HCT116 (cell line): ENCODE measurements at regions not wholly inside any gene's neighbourhood (a gene's known extent, or its start where the extent isn't known, plus 50 kb on each side); places are given as distances from the start of the nearest gene placed in this dataset.

ENCODE experiments used
- ATAC-seq: fragments of 200-7000 bp; cut with Tn5 transposase; 2 replicates; pipeline ENCODE4 v1.9.1; 2020; ENCODE audit warnings: mild to moderate bottlenecking, moderate library complexity
- BruUV-seq: library from RNA; stranded (reverse); fragments of 400-500 nt; replicated peaks from 2 replicates; lab custom pipeline; 2021; lab: Mats Ljungman, UMichigan
- CTCF ChIA-PET: fragments of 300-600 bp; sonication (Branson Sonifier 250); formaldehyde crosslinking; loops from one replicate; lab custom pipeline; 2021; ENCODE audit warnings: antibody characterized with exemption; lab: Charles Lee
- POLR2A ChIA-PET: fragments of 300-600, 350-600 bp; sonication (Branson Sonifier 250); formaldehyde crosslinking; loops from one replicate; lab custom pipeline; 2021; ENCODE audit warnings: antibody characterized with exemption; lab: Charles Lee
- RAD21 ChIA-PET, 2 experiments: fragments of 300-600 bp; sonication (Branson Sonifier 250); formaldehyde crosslinking; loops; one replicate each; lab custom pipeline; 2023; ENCODE audit warnings: low total read pairs in 2 of 2; ENCODE audit not compliant: uncharacterized antibody in 2 of 2, unreplicated experiment in 2 of 2, low non-redundant PET in 1 of 2; lab: Charles Lee
- DNase-seq: peaks from one replicate; pipeline ENCODE4 v3.0.0-alpha.2; 2010; ENCODE audit warnings: low read depth, low spot score
- H2AFZ ChIP-seq: fragments of 200-600 bp; shearing (Covaris generic), sonication (generic); 2 replicates; pipeline ENCODE4 v1.6.1; 2017; ENCODE audit warnings: low read depth, mixed run types, mixed read lengths, antibody characterized with exemption, low read length; ENCODE audit not compliant: poor library complexity, severe bottlenecking
- H3K27ac ChIP-seq: 2 replicates; pipeline ENCODE4 v1.5.1; 2012; ENCODE audit warnings: low read depth, low read length
- H3K27me3 ChIP-seq: fragments of 200-600 bp; sonication (generic); 2 replicates; pipeline ENCODE4 v1.6.1; 2016; ENCODE audit warnings: mixed run types, low read length, mixed read lengths; ENCODE audit not compliant: insufficient read depth
- H3K36me3 ChIP-seq, 2 experiments: fragments of 200-500 bp in 1 of 2; fragments of 200-600 bp in 1 of 2; sonication (Bioruptor generic) in 1 of 2; sonication (generic) in 1 of 2; 2 replicates each; pipeline versions ENCODE4 v1.5.1 to v1.6.1; 2014 to 2016; ENCODE audit warnings: low read length in 2 of 2, inconsistent platforms in 1 of 2, mixed read lengths in 1 of 2, mixed run types in 1 of 2; ENCODE audit not compliant: insufficient read depth in 2 of 2, control insufficient read depth in 1 of 2
- H3K4me1 ChIP-seq, 2 experiments: fragments of 200-600 bp in 1 of 2; sonication (generic) in 1 of 2; 2 replicates each; pipeline versions ENCODE4 v1.5.1 to v1.6.1; 2012 to 2017; ENCODE audit warnings: low read length in 2 of 2, inconsistent platforms in 1 of 2, mild to moderate bottlenecking in 1 of 2, mixed read lengths in 1 of 2, mixed run types in 1 of 2, moderate library complexity in 1 of 2; ENCODE audit not compliant: insufficient read depth in 2 of 2, control insufficient read depth in 1 of 2
- H3K4me2 ChIP-seq: fragments of 200-600 bp; sonication (generic); 2 replicates; pipeline ENCODE4 v1.6.1; 2017; ENCODE audit warnings: mixed run types, low read length, mixed read lengths
- H3K4me3 ChIP-seq, 2 experiments: fragments of 200-600 bp in 1 of 2; sonication (generic) in 1 of 2; replicated peaks in 1 of 2; 2 replicates each; pipeline ENCODE4 v1.5.1; 2011 to 2016; ENCODE audit warnings: low read length in 2 of 2, control low read depth in 1 of 2, low read depth in 1 of 2, mild to moderate bottlenecking in 1 of 2, mixed read lengths in 1 of 2, mixed run types in 1 of 2
- H3K79me2 ChIP-seq: fragments of 200-600 bp; sonication (generic); 2 replicates; pipeline ENCODE4 v1.6.1; 2017; ENCODE audit warnings: mild to moderate bottlenecking, mixed run types, low read length, moderate library complexity, mixed read lengths; ENCODE audit not compliant: insufficient read depth
- H3K9ac ChIP-seq: fragments of 200-600 bp; sonication (generic); 2 replicates; pipeline ENCODE4 v1.6.1; 2016; ENCODE audit warnings: low read length, mixed read lengths
- H3K9me2 ChIP-seq: fragments of 200-600 bp; sonication (generic), shearing (Covaris generic); 2 replicates; pipeline ENCODE4 v1.6.1; 2017; ENCODE audit warnings: mixed run types, mild to moderate bottlenecking, moderate library complexity; ENCODE audit not compliant: insufficient read depth
- H3K9me3 ChIP-seq, 2 experiments: fragments of 200-500 bp in 1 of 2; fragments of 200-600 bp in 1 of 2; sonication (Bioruptor generic) in 1 of 2; sonication (generic) in 1 of 2; 2 replicates each; pipeline ENCODE4 v1.6.1; 2014 to 2017; ENCODE audit warnings: low read length in 2 of 2, mixed read lengths in 2 of 2, inconsistent platforms in 1 of 2, low read depth in 1 of 2, mild to moderate bottlenecking in 1 of 2, mixed run types in 1 of 2, moderate library complexity in 1 of 2; ENCODE audit not compliant: control insufficient read depth in 1 of 2, insufficient read depth in 1 of 2
- H4K20me1 ChIP-seq: fragments of 200-600 bp; sonication (generic), shearing (Covaris generic); 2 replicates; pipeline ENCODE4 v1.6.1; 2017; ENCODE audit warnings: mixed run types, mild to moderate bottlenecking, moderate library complexity; ENCODE audit not compliant: insufficient read depth
- EZH2 ChIP-seq: fragments of 200-600 bp; sonication (generic); IDR thresholded peaks from 2 replicates; pipeline ENCODE4 v1.6.1; 2017; ENCODE audit warnings: antibody characterized with exemption, mixed run types
- EZH2phosphoT487 ChIP-seq: fragments of 200-600 bp; IDR thresholded peaks from 2 replicates; pipeline ENCODE4 v1.6.1; 2018; ENCODE audit warnings: antibody characterized with exemption, borderline replicate concordance
- FOSL1 ChIP-seq: IDR thresholded peaks from 2 replicates; pipeline ENCODE4 v1.6.1; 2012; ENCODE audit warnings: low read depth
- JUND ChIP-seq: IDR thresholded peaks from 2 replicates; pipeline ENCODE4 v1.6.1; 2012
- POLR2AphosphoS5 ChIP-seq: IDR thresholded peaks from 2 replicates; pipeline ENCODE4 v1.6.1; 2011; ENCODE audit warnings: mild to moderate bottlenecking, low read depth, low read length, moderate library complexity
- RAD21 ChIP-seq: IDR thresholded peaks from 2 replicates; pipeline ENCODE4 v1.6.1; 2012; ENCODE audit warnings: low read depth, mild to moderate bottlenecking
- SRF ChIP-seq: IDR thresholded peaks from 2 replicates; pipeline ENCODE4 v1.6.1; 2012; ENCODE audit warnings: low read depth
- ZBTB33 ChIP-seq: IDR thresholded peaks from 2 replicates; pipeline ENCODE4 v1.6.1; 2011; ENCODE audit warnings: mild to moderate bottlenecking, low read length, moderate library complexity; ENCODE audit not compliant: insufficient replicate concordance; ENCODE audit errors: extremely low read depth
- intact Hi-C: fragments of 100-400 bp; cut with micrococcal nuclease; formaldehyde crosslinking; loops from 2 replicates; pipeline ENCODE4 v1.10.0; 2022
- TF ChIP-seq, protein P1 (sequence below), 3 experiments: fragments of 200-600 bp in 1 of 3; sonication (generic) in 1 of 3; IDR thresholded peaks in 2 of 3; conservative IDR thresholded peaks in 1 of 3; 2 replicates each; pipeline ENCODE4 v1.5.1; 2012 to 2017; ENCODE audit warnings: low read depth in 2 of 3, low read length in 2 of 3, antibody characterized with exemption in 1 of 3, borderline replicate concordance in 1 of 3, control low read depth in 1 of 3, mild to moderate bottlenecking in 1 of 3, mixed read lengths in 1 of 3, mixed run types in 1 of 3, moderate library complexity in 1 of 3; ENCODE audit not compliant: insufficient read depth in 1 of 3
- TF ChIP-seq, protein P2 (sequence below): IDR thresholded peaks from 2 replicates; pipeline ENCODE4 v1.6.1; 2012; ENCODE audit warnings: low read depth

- H3K27me3 ChIP-seq = no peaks in the 10 kb centered on the region
- H3K9me3 ChIP-seq = no peaks in the 10 kb centered on the region; a peak in 1 of 4 replicates
- CTCF ChIA-PET = interaction anchor here (0.8 kb wide), 1 partner anchor 486 kb away, joined by 3 read pairs; no protein-coding TSS in a partner anchor
- no peaks in the 10 kb centered on the region for H3K36me3 ChIP-seq
- BruUV-seq = no TSS peak
- POLR2A ChIA-PET = no interaction called here
- DNase-seq = no peak
- no peak overlapping the region for H3K4me3 ChIP-seq
- H3K9ac ChIP-seq = no peak overlapping the region
- no peaks in the 10 kb centered on the region for H4K20me1 ChIP-seq
- RAD21 ChIA-PET = no interaction called here
- intact Hi-C loops = no loop called here
- H3K9me2 ChIP-seq = no peaks in the 10 kb centered on the region
- no peak overlapping the region for H3K27ac ChIP-seq
- H3K79me2 ChIP-seq = no peaks in the 10 kb centered on the region
- no peak overlapping the region for H2AFZ ChIP-seq
- ATAC-seq = no peak
- H3K4me1 ChIP-seq = no peaks in the 10 kb centered on the region
- TF ChIP-seq, protein P1, sequence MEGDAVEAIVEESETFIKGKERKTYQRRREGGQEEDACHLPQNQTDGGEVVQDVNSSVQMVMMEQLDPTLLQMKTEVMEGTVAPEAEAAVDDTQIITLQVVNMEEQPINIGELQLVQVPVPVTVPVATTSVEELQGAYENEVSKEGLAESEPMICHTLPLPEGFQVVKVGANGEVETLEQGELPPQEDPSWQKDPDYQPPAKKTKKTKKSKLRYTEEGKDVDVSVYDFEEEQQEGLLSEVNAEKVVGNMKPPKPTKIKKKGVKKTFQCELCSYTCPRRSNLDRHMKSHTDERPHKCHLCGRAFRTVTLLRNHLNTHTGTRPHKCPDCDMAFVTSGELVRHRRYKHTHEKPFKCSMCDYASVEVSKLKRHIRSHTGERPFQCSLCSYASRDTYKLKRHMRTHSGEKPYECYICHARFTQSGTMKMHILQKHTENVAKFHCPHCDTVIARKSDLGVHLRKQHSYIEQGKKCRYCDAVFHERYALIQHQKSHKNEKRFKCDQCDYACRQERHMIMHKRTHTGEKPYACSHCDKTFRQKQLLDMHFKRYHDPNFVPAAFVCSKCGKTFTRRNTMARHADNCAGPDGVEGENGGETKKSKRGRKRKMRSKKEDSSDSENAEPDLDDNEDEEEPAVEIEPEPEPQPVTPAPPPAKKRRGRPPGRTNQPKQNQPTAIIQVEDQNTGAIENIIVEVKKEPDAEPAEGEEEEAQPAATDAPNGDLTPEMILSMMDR (IDR thresholded peaks at IDR 0.05 in 2 of 3, conservative IDR thresholded peaks at IDR 0.05 in 1 of 3; ENCODE audit: borderline replicate concordance in 1 of 3, insufficient read depth in 1 of 3, low read depth in 2 of 3, low read length in 2 of 3) = 0 out of 6 replicates have a peak, but pooled peaks of 1 of the 3 experiments have one; percentile 15
- TF ChIP-seq ZBTB33 = no peak
- no peak overlapping the region for H3K4me2 ChIP-seq
These were observed 541.6 kb downstream of the SUCLA2 start for GRCh38 chr13:47459512-47459911.

DNA sequence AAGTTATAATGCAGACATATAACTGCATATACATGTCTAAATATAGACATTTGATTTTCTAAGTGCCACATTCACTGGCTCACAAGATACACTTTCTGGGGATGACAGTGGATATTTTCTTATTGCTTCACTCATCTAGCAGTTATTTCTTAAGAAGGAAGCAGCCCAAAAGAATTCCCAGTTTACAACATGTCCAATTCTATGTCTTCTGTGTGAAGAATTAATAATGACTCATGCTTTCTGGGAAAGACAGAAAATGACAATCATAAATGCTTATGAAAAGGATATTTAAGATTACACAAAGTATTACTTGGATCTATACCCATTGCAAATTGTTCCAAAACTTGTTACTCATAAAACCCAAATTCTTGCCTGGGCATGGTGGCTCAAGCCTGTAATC lies 543.4 kb downstream of the SUCLA2 start:
- no peak overlapping the region for H2AFZ ChIP-seq
- CTCF ChIA-PET = no interaction called here
- no peaks in the 10 kb centered on the region for H3K9me2 ChIP-seq
- intact Hi-C loops = no loop called here
- no peaks in the 10 kb centered on the region for H3K79me2 ChIP-seq
- no peak overlapping the region for H3K9ac ChIP-seq
- H3K4me3 ChIP-seq = no peak overlapping the region
- no peak for DNase-seq
- no peaks in the 10 kb centered on the region for H3K9me3 ChIP-seq
- H3K36me3 ChIP-seq = no peaks in the 10 kb centered on the region
- POLR2A ChIA-PET = no interaction called here
- RAD21 ChIA-PET = no interaction called here
- no peak overlapping the region for H3K27ac ChIP-seq
- H4K20me1 ChIP-seq = no peaks in the 10 kb centered on the region
- BruUV-seq = no TSS peak
- H3K27me3 ChIP-seq = no peaks in the 10 kb centered on the region
- H3K4me2 ChIP-seq = no peak overlapping the region
- no peaks in the 10 kb centered on the region for H3K4me1 ChIP-seq
- ATAC-seq = no peak
- TF ChIP-seq EZH2 = no peak
- no peak for TF ChIP-seq POLR2AphosphoS5
- TF ChIP-seq, protein P2, sequence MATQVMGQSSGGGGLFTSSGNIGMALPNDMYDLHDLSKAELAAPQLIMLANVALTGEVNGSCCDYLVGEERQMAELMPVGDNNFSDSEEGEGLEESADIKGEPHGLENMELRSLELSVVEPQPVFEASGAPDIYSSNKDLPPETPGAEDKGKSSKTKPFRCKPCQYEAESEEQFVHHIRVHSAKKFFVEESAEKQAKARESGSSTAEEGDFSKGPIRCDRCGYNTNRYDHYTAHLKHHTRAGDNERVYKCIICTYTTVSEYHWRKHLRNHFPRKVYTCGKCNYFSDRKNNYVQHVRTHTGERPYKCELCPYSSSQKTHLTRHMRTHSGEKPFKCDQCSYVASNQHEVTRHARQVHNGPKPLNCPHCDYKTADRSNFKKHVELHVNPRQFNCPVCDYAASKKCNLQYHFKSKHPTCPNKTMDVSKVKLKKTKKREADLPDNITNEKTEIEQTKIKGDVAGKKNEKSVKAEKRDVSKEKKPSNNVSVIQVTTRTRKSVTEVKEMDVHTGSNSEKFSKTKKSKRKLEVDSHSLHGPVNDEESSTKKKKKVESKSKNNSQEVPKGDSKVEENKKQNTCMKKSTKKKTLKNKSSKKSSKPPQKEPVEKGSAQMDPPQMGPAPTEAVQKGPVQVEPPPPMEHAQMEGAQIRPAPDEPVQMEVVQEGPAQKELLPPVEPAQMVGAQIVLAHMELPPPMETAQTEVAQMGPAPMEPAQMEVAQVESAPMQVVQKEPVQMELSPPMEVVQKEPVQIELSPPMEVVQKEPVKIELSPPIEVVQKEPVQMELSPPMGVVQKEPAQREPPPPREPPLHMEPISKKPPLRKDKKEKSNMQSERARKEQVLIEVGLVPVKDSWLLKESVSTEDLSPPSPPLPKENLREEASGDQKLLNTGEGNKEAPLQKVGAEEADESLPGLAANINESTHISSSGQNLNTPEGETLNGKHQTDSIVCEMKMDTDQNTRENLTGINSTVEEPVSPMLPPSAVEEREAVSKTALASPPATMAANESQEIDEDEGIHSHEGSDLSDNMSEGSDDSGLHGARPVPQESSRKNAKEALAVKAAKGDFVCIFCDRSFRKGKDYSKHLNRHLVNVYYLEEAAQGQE = no peak
- no peak for TF ChIP-seq SRF
- no peak for TF ChIP-seq FOSL1
- no peak for TF ChIP-seq EZH2phosphoT487
- no peak for TF ChIP-seq RAD21
- TF ChIP-seq JUND = no peak
